ENCODE measurements at regions not wholly inside any gene's neighbourhood (a gene's known extent, or its start where the extent isn't known, plus 50 kb on each side); places are given as distances from the start of the nearest gene placed in this dataset.
"Not testable (repeated sequence)": the region's sequence is repeated elsewhere in the genome, so short reads cannot be mapped to it uniquely, and the experiment has no call there.

- no peak for DNase-seq (ENCODE audit: low read depth)
Observed at GRCh38 chr11:81301166-81301830, 1432.4 kb downstream of the FAM181B start.

- DNase-seq (ENCODE audit: low read depth) = no peak
Observed at GRCh38 chr11:81286959-81287358, 1446.7 kb downstream of the FAM181B start.

GRCh38 chr11:81286550-81286949 lies 1447.1 kb downstream of the FAM181B start:
- no peak for DNase-seq (ENCODE audit: low read depth)

DNA sequence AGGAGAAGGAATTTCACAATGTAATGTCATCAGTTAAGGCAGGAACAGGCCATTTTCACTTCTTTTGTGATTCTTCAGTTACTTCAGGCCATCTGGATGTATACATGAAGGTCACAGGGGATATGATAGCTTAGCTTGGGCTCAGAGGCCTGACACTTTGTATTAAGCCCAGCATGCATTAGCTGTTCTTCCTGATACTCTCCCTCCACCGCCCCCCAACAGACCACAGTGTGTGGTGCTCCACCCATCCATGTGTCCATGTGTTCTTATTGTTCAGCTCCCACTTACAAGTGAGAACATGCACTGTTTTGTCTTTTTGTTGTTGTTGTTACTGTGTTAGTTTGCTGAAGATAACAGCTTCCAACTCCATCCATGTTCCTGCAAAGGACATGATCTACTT lies 1453.4 kb downstream of the FAM181B start:
- not testable (repeated sequence) for DNase-seq (ENCODE audit: low read depth)

DNA sequence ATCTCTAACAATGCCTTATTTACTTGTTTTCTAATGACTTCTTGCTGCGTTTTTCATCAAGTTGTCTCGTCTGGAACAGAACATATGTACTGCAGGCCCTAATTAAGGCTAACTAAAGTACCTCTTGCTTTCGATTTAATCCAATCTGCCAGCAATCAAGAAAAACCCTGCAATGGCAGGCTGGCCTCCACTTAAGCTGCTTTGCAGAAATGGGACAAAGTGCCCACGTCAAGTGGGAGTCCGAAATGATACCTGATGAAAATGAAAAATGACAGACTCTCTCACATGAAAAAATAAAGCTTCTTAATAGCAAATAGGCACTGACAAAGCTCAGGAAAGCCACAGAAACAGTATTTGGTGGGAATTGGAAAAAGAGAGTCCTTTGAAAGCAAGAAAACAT lies 1454.7 kb downstream of the FAM181B start:
- DNase-seq (ENCODE audit: low read depth) = no peak

- DNase-seq (ENCODE audit: low read depth) = no peak
Observed at GRCh38 chr11:81270686-81271085, 1463.0 kb downstream of the FAM181B start.

GRCh38 chr11:81267246-81267645 lies 1466.4 kb downstream of the FAM181B start:
- DNase-seq (ENCODE audit: low read depth) = no peak

GRCh38 chr11:81259471-81259870 lies 1474.2 kb downstream of the FAM181B start:
- DNase-seq (ENCODE audit: low read depth) = no peak

DNA sequence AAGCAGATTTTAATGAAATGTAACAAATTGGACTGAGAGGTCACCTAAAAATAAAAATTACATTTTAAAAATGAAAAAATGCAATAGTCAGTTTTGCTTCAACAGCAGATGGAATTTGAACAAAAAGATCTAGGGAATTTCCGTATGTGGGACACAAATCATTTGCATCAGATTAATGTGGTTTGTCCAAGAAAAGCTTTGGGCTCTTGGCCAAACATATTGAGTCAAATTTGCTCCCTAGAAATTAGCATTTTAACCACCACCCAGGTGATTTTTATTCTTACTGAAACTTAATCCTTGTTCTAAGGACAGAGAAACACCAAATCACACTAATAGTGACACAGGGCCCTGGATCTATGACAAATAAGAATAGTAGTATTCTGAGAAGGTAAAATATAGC lies 1477.8 kb downstream of the FAM181B start:
- no peak for DNase-seq (ENCODE audit: low read depth)

GRCh38 chr11:81253244-81253643 lies 1480.4 kb downstream of the FAM181B start:
- peak; percentile 36 for DNase-seq (ENCODE audit: low read depth)

DNA sequence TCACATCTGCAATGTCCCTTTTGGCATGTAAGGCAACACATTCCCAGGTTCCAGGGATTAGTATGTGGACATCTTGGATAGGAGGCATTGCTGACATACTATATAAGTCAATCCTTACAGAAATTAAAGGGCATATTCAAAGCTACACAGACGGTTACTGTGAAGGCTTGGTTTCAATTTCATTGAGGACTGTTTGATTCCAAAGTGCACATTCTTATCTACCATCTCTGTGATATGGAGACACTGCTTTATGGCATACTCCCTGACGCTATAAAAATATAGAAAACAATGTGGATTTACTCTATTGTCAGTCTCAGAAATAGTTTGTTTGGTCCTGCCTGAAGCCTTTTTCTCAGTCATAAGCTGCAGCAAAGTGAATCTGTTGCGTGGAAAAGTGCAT lies 1486.7 kb downstream of the FAM181B start:
- no peak for DNase-seq (ENCODE audit: low read depth)

GRCh38 chr11:81245791-81246190 lies 1487.9 kb downstream of the FAM181B start:
- no peak for DNase-seq (ENCODE audit: low read depth)

DNA sequence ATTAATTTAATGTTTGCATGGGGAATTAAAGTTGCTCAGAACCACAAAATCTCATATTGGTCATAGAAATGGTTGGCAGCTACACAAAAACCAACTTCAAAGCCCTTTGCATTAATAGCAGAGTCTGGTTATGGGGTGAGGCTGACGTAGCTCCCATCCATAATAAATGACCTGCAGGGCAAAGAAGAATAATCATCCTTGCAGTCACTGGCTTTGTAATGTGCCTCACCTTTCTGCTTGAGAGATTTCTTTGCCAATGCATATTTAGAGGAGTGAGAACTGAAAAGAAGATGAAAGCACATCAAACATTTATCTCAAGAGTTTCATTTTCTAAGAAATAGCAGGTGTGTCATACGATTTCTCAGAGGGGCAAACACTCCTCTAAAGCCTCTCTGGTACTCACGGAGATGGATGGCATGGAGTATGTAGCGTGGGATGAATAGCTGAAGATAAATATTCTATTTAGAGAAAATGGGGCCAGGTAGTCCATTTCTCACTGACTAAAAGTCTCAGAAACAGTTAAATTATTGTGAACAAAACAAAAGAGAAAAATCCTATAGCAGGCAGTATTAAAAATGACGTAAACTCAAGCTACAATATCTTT lies 1491.9 kb downstream of the FAM181B start:
- DNase-seq (ENCODE audit: low read depth) = no peak

DNA sequence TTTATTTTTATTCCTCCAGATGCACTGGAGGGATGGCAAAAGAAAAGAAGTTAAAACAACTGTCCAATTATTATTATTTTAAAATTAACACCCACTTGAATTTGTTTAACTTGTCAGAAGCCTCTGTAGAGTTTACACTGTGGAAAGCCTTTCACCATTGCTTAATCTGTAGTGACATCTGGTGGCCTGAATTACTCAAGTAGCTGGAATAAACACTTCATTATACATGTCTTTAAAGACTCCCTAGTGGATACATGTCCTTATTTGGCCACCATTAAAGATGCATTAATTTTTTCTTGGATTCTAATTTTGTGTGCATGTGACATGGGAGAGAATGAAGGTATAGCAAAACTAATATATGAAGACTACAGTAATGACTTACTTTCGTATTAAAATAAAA lies 1496.5 kb downstream of the FAM181B start:
- peak; percentile 17 for DNase-seq (ENCODE audit: low read depth)

GRCh38 chr11:81227409-81227808 lies 1506.3 kb downstream of the FAM181B start:
- DNase-seq (ENCODE audit: low read depth) = not testable (repeated sequence)

DNA sequence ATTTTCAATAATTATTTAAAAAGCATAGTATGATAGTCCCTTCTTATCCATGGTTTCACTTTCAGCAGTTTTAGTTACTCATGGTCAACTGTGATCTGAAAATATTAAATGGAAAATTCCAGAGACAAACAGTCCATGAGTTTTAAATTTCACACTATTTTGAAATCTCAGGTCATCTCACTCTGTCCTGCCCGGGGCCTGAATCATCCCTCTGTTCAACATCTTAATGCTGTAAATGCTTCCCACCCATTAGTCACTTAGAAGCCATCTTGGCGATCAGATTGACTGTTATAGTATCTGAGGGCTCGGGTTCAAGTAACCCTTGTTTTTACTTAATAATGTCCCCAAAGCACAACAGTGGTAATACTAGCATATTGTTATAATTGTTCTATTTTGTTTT lies 1509.3 kb downstream of the FAM181B start:
- no peak for DNase-seq (ENCODE audit: low read depth)

- DNase-seq (ENCODE audit: low read depth) = no peak
Observed at GRCh38 chr11:81222491-81222890, 1511.2 kb downstream of the FAM181B start.

- DNase-seq (ENCODE audit: low read depth) = no peak
Observed at GRCh38 chr11:81220146-81220895, 1513.3 kb downstream of the FAM181B start.

GRCh38 chr11:81219661-81220060 lies 1514.0 kb downstream of the FAM181B start:
- no peak for DNase-seq (ENCODE audit: low read depth)

DNA sequence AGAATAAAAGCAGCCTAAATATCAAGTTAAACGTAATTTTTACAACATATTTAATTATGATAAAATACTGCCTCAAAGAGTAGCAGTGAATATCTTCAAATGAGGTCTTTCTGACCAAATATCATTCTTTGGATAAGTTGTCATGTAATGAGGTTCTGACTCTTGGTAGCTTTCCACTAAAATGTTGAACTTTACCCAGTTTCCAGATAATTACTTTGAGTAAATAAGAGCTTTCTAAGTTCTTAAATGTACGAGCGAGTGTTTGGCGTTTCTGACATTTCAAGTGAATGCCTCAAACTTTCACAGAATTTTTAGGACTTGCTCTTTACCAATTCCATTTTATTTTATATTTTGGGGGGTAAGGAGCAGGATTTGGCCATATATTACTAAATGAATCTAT lies 1515.2 kb downstream of the FAM181B start:
- DNase-seq (ENCODE audit: low read depth) = no peak

DNA sequence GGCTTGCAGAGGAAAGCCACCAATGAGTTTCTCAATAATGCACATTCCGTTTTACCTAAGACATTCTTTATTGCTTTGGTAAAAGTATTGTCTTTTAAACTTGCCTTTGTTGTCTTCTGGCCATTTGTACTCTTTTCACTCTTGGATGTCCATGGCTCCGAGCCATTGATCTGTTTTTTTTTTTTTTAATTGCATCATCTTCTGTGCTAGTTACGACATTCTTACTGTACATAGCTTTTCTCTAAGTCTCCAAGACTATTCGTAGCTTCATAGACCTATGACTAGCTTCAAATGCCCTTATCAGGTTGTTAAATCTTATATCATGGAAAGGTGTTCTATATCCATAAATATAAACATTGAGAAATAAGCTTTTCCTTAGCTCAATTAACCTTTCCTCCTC lies 1522.6 kb downstream of the FAM181B start:
- DNase-seq (ENCODE audit: low read depth) = no peak

DNA sequence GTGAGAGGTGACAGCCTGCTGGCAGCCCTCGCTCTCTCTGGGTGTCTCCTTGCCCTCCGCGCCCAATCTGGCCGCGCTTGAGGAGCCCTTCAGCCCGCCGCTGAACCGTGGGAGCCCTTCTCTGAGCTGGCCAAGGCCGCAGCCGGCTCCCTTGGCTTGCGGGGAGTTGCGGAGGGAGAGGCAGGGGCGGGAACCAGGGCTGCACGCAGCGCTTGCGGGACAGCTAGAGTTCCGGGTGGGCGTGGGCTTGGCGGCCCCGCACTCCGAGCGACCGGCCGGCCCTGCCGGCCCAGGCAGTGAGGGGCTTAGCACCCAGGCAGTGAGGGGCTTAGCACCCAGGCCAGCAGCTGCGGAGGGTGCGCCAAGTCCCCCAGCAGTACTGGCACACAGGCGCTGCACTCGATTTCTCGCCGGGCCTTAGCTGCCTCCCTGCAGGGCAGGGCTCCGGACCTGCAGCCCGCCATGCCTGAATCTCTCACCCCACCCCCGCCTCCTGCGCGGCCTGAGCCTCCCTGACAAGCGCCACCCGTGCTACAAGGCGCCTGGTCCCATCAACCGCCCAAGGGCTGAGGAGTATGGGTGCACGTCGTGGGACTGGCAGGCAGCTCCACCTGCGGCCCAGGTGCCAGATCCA lies 1526.1 kb downstream of the FAM181B start:
- DNase-seq (ENCODE audit: low read depth) = no peak

DNA sequence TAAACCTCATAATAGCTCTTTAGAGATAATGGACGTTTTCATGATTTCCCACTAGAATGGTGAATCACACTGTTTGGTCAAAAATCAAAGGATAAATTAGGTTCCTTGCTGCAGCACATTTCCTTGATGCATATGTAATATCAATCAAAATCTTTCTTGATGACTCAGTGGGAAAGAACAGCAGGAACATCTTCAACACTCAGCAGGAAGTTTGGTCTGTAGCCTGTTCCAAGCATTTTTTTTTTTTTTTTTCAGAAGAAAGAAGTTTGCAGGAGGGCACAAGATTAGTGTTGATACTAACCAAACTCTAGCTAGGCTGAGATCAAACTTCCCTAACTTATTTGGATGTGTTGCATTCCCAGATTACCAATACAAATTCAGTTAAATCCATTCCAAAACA lies 1529.8 kb downstream of the FAM181B start:
- no peak for DNase-seq (ENCODE audit: low read depth)
